GM11168 (cell line): ENCODE measurements at regions not wholly inside any gene's neighbourhood (a gene's known extent, or its start where the extent isn't known, plus 50 kb on each side); places are given as distances from the start of the nearest gene placed in this dataset.

ENCODE experiments used
- in situ Hi-C: fragments of 300-500 bp; cut with MboI; formaldehyde crosslinking; loops from one replicate; pipeline ENCODE4 v1.12.0; 2022; ENCODE audit warnings: low sequenced_read_pairs; ENCODE audit not compliant: unreplicated experiment

DNA sequence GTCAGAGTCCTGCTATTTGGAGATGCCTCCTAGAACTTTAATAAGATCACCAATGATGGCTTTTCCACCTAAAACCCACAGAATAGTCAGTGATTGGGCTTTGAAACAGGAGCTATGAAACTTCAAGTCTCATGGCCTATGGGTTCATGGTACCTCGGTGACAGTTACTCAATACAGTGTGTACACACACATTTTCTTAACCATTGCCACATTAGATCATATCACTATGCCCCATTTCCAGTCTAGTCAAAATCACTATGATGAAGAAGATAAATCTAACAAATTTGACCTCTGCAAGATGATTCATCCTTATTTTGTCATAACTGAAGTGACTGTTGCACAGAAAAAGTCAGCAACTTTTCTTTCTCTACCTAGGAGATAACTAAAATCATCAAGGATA lies 86.8 kb upstream of the OR13F1 start:
- in situ Hi-C loops = no loop called here

- in situ Hi-C loops = no loop called here
These were observed 75.0 kb upstream of the OR13F1 start for GRCh38 chr9:104429031-104429546.

GRCh38 chr9:104435059-104435458 lies 69.0 kb upstream of the OR13F1 start:
- in situ Hi-C loops = no loop called here

- in situ Hi-C loops = no loop called here
These were observed 56.0 kb upstream of the OR13F1 start for GRCh38 chr9:104448036-104448435.
